ENCODE measurements at regions not wholly inside any gene's neighbourhood (a gene's known extent, or its start where the extent isn't known, plus 50 kb on each side); places are given as distances from the start of the nearest gene placed in this dataset.
"Not testable (repeated sequence)": the region's sequence is repeated elsewhere in the genome, so short reads cannot be mapped to it uniquely, and the experiment has no call there.

- TF ChIP-seq CTCF (IDR thresholded peaks at IDR 0.05), result no peak
- no peaks in the 10 kb centered on the region for H3K36me3 ChIP-seq
- DNase-seq, result no peak
- H3K4me3 ChIP-seq, result no peak overlapping the region
- no peak overlapping the region for H3K9ac ChIP-seq (ENCODE audit: low read depth in 2 of 2, low read length in 2 of 2)
- H3K27ac ChIP-seq, result no peak overlapping the region
- intact Hi-C loops (cut with DNase I), result no loop called here
- H3K4me1 ChIP-seq, result no peaks in the 10 kb centered on the region
- no peaks in the 10 kb centered on the region for H3K9me3 ChIP-seq
- no peaks in the 10 kb centered on the region for H3K27me3 ChIP-seq
Observed at GRCh38 chr13:31595563-31595962, 143.8 kb upstream of the RXFP2 start.

- Histone ChIP-seq H3K9me3 (no peaks in the 10 kb centered on the region), H3K27me3 (no peaks in the 10 kb centered on the region), H3K36me3 (no peaks in the 10 kb centered on the region), H3K27ac (no peak overlapping the region), H3K4me1 (no peaks in the 10 kb centered on the region), H3K9ac (ENCODE audit: low read depth in 2 of 2, low read length in 2 of 2) (no peak overlapping the region), H3K4me3 (no peak overlapping the region)
- intact Hi-C loops (cut with DNase I), result no loop called here
- DNase-seq, result no peak
- TF ChIP-seq CTCF (IDR thresholded peaks at IDR 0.05), result no peak
Observed at GRCh38 chr13:31598990-31599389, 140.3 kb upstream of the RXFP2 start.

- TF ChIP-seq CTCF (IDR thresholded peaks at IDR 0.05), result no peak
- Histone ChIP-seq H3K27ac (no peak overlapping the region), H3K4me3 (no peak overlapping the region), H3K9me3 (no peaks in the 10 kb centered on the region), H3K4me1 (no peaks in the 10 kb centered on the region), H3K9ac (ENCODE audit: low read depth in 2 of 2, low read length in 2 of 2) (no peak overlapping the region), H3K27me3 (no peaks in the 10 kb centered on the region), H3K36me3 (no peaks in the 10 kb centered on the region)
- DNase-seq, result no peak
- intact Hi-C loops (cut with DNase I), result no loop called here
Observed at GRCh38 chr13:31605076-31605860, 134.1 kb upstream of the RXFP2 start.

GRCh38 chr13:31607531-31607930 is 131.8 kb upstream of the RXFP2 start:
- DNase-seq; H3K4me3 ChIP-seq; H3K27ac ChIP-seq; H3K9ac ChIP-seq (ENCODE audit: low read depth in 2 of 2, low read length in 2 of 2); H3K4me1 ChIP-seq; H3K9me3 ChIP-seq; intact Hi-C loops (cut with DNase I); H3K27me3 ChIP-seq; H3K36me3 ChIP-seq: not testable (repeated sequence)

GRCh38 chr13:31608780-31609179 is 130.5 kb upstream of the RXFP2 start:
- H3K4me3 ChIP-seq; H3K36me3 ChIP-seq; intact Hi-C loops (cut with DNase I); H3K9me3 ChIP-seq; H3K4me1 ChIP-seq; H3K9ac ChIP-seq (ENCODE audit: low read depth in 2 of 2, low read length in 2 of 2); H3K27ac ChIP-seq; H3K27me3 ChIP-seq; DNase-seq: not testable (repeated sequence)

GRCh38 chr13:31610270-31610998 is 128.9 kb upstream of the RXFP2 start:
- Histone ChIP-seq H3K36me3 (no peaks in the 10 kb centered on the region), H3K27me3 (no peaks in the 10 kb centered on the region), H3K27ac (no peak overlapping the region), H3K9me3 (no peaks in the 10 kb centered on the region), H3K4me3 (no peak overlapping the region), H3K4me1 (no peaks in the 10 kb centered on the region), H3K9ac (ENCODE audit: low read depth in 2 of 2, low read length in 2 of 2) (no peak overlapping the region)
- no peak for DNase-seq
- TF ChIP-seq CTCF (IDR thresholded peaks at IDR 0.05), result no peak
- intact Hi-C loops (cut with DNase I), result no loop called here

Data from colonic mucosa (tissue), 4 donors.